CD14-positive monocyte (primary cell): ENCODE measurements at regions not wholly inside any gene's neighbourhood (a gene's known extent, or its start where the extent isn't known, plus 50 kb on each side); places are given as distances from the start of the nearest gene placed in this dataset.

ENCODE experiments used
- DNase-seq, 3 donors: peaks; one replicate each; pipeline ENCODE4 v3.0.0-alpha.2; 2011 to 2022
- H2AFZ ChIP-seq: 2 replicates; pipeline ENCODE4 v1.6.0; 2012; ENCODE audit warnings: mild to moderate bottlenecking, low read depth, low read length, inconsistent platforms; ENCODE audit not compliant: insufficient read depth, poor library complexity, severe bottlenecking
- H3K27ac ChIP-seq, 2 donors: 1 replicate in 1 of 2; 2 replicates in 1 of 2; pipeline ENCODE4 v1.5.1; 2012 to 2013; ENCODE audit warnings: low read length in 2 of 2, control low read depth in 1 of 2, inconsistent platforms in 1 of 2, low read depth in 1 of 2, mild to moderate bottlenecking in 1 of 2
- H3K27me3 ChIP-seq, 2 donors: one replicate each; pipeline versions ENCODE4 v1.6.0 to v1.6.1; 2011 to 2013; ENCODE audit warnings: low read length in 2 of 2; ENCODE audit not compliant: control insufficient read depth in 2 of 2, insufficient read depth in 2 of 2
- H3K36me3 ChIP-seq, 2 donors: replicated peaks in 1 of 2; 1 replicate in 1 of 2; 2 replicates in 1 of 2; pipeline versions ENCODE4 v1.5.1 to v1.6.1; 2012 to 2013; ENCODE audit warnings: low read length in 2 of 2, control low read depth in 1 of 2, inconsistent platforms in 1 of 2, mild to moderate bottlenecking in 1 of 2; ENCODE audit not compliant: insufficient read depth in 2 of 2, control insufficient read depth in 1 of 2
- H3K4me1 ChIP-seq, 2 donors: 1 replicate in 1 of 2; 2 replicates in 1 of 2; pipeline versions ENCODE4 v1.5.1 to v1.6.1; 2012 to 2013; ENCODE audit warnings: low read length in 2 of 2, control low read depth in 1 of 2, inconsistent platforms in 1 of 2, mild to moderate bottlenecking in 1 of 2, moderate library complexity in 1 of 2; ENCODE audit not compliant: insufficient read depth in 2 of 2, control insufficient read depth in 1 of 2
- H3K4me2 ChIP-seq: replicated peaks from 2 replicates; pipeline ENCODE3; 2012; ENCODE audit warnings: low read length, moderate library complexity, mild to moderate bottlenecking; ENCODE audit not compliant: poor library complexity, severe bottlenecking; ENCODE audit errors: extremely low read depth
- H3K4me3 ChIP-seq, 3 experiments: fragments of 200-600 bp in 1 of 3; sonication (generic) in 1 of 3; replicated peaks in 1 of 3; 1 replicate in 2 of 3; 2 replicates in 1 of 3; pipeline ENCODE4 v1.5.1; 2011 to 2013; ENCODE audit warnings: low read length in 3 of 3, mild to moderate bottlenecking in 3 of 3, control low read depth in 2 of 3, low read depth in 2 of 3, inconsistent platforms in 1 of 3, moderate library complexity in 1 of 3
- H3K79me2 ChIP-seq: 2 replicates; pipeline ENCODE4 v1.6.0; 2012; ENCODE audit warnings: mild to moderate bottlenecking, control low read depth, inconsistent platforms, low read length, moderate library complexity; ENCODE audit not compliant: insufficient read depth
- H3K9ac ChIP-seq: 2 replicates; pipeline ENCODE4 v1.6.0; 2017; ENCODE audit warnings: low read length, mild to moderate bottlenecking; ENCODE audit not compliant: insufficient read depth, poor library complexity, severe bottlenecking
- H3K9me3 ChIP-seq, 2 donors: replicated peaks in 1 of 2; 1 replicate in 1 of 2; 2 replicates in 1 of 2; pipeline versions ENCODE4 v1.5.1 to v1.6.1; 2012 to 2013; ENCODE audit warnings: low read length in 2 of 2, control low read depth in 1 of 2; ENCODE audit not compliant: control insufficient read depth in 1 of 2, insufficient read depth in 1 of 2
- H4K20me1 ChIP-seq: 2 replicates; pipeline ENCODE4 v1.6.0; 2012; ENCODE audit warnings: mild to moderate bottlenecking, low read length, control low read depth, moderate library complexity; ENCODE audit not compliant: insufficient read depth
- H3K27ac Mint-ChIP-seq, 7 donors: one replicate each; pipeline ENCODE4 v1.8.0; 2020; ENCODE audit warnings: mild to moderate bottlenecking in 7 of 7, mixed read lengths in 7 of 7, moderate library complexity in 6 of 7, inconsistent platforms in 2 of 7
- H3K27me3 Mint-ChIP-seq, 3 donors: one replicate each; pipeline ENCODE4 v1.8.0; 2021 to 2022; ENCODE audit warnings: low read depth in 3 of 3, mild to moderate bottlenecking in 3 of 3, mixed read lengths in 3 of 3, moderate library complexity in 3 of 3, inconsistent platforms in 1 of 3
- H3K36me3 Mint-ChIP-seq, 2 donors: one replicate each; pipeline ENCODE4 v1.8.0; 2020; ENCODE audit warnings: mixed read lengths in 2 of 2, inconsistent platforms in 1 of 2, mild to moderate bottlenecking in 1 of 2
- H3K4me1 Mint-ChIP-seq: one replicate; pipeline ENCODE4 v1.8.0; 2020; ENCODE audit warnings: mild to moderate bottlenecking, mixed read lengths
- H3K4me3 Mint-ChIP-seq, 2 donors: one replicate each; pipeline ENCODE4 v1.8.0; 2020; ENCODE audit warnings: mild to moderate bottlenecking in 2 of 2, mixed read lengths in 2 of 2, moderate library complexity in 1 of 2
- H3K9me3 Mint-ChIP-seq, 7 donors: one replicate each; pipeline ENCODE4 v1.8.0; 2020 to 2022; ENCODE audit warnings: mixed read lengths in 7 of 7, mild to moderate bottlenecking in 6 of 7, moderate library complexity in 6 of 7, inconsistent platforms in 2 of 7
- WGBS: methylation state at CpG from one replicate; pipeline ENCODE4 v1.1.5; 2013; ENCODE audit warnings: missing lambda C conversion rate; ENCODE audit not compliant: insufficient coverage; 5-methylcytosine and 5-hydroxymethylcytosine counted together
- intact Hi-C, 2 donors: fragments of 100-400 bp; cut with micrococcal nuclease; formaldehyde crosslinking; loops; one replicate each; pipeline versions ENCODE4 v1.15.0 to v1.15.1; 2023
- TF ChIP-seq, protein P1 (sequence below): fragments of 200-600 bp; IDR thresholded peaks from one replicate; pipeline ENCODE4 v1.8.0; 2022; ENCODE audit warnings: antibody characterized with exemption, mild to moderate bottlenecking

DNA sequence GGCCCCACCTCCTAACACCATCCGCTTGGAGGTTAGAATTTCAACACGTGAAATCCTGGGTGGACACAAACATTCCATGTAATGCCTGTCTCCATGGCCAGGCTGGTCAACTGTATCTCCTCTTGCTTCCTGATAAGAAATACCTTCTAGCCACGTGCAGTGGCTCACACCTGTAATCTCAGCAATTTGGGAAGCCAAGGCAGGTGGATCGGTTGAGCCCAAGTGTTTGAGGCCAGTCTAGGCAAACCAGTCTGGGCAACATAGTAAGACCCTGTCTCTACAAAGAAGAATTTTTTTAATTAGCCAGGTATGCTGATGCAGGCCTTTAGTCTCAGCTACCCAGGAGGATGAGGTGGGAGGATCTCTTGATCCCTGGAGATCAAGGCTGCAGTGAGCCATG, 58.3 kb upstream of the GALNT2 start:
- Histone ChIP-seq H3K27me3 (no peaks in the 10 kb centered on the region), H2AFZ (no peak overlapping the region), H3K36me3 (peaks cover 0 to 10% of the 10 kb centered on the region in 2 donors), H3K9ac (no peak overlapping the region), H4K20me1 (no peaks in the 10 kb centered on the region), H3K4me2 (no peak overlapping the region), H3K79me2 (peaks cover 43% of the 10 kb centered on the region), H3K9me3 (no peaks in the 10 kb centered on the region), H3K4me1 (peaks cover 51 to 64% of the 10 kb centered on the region in 2 donors), H3K4me3 (no peak overlapping the region), H3K27ac (peak overlapping the region in 1 of 2 donors; percentile 34)
- intact Hi-C loops, result loop anchor here (10.0 kb wide), 1 partner anchor 56 kb away; the partner anchor contains the start of gene GALNT2 (in 2 of the 2)
- Mint-ChIP-seq H3K27me3 (peaks cover 0 to 2% (median 0%) of the 10 kb centered on the region in 3 donors), H3K4me1 (peaks cover 64% of the 10 kb centered on the region), H3K36me3 (peaks cover 18 to 20% of the 10 kb centered on the region in 2 donors), H3K4me3 (no peak overlapping the region), H3K27ac (peak overlapping the region in 2 of 7 donors; percentile 41 to 52), H3K9me3 (no peaks in the 10 kb centered on the region)
- DNase-seq, result no peak
- TF ChIP-seq, protein P1, sequence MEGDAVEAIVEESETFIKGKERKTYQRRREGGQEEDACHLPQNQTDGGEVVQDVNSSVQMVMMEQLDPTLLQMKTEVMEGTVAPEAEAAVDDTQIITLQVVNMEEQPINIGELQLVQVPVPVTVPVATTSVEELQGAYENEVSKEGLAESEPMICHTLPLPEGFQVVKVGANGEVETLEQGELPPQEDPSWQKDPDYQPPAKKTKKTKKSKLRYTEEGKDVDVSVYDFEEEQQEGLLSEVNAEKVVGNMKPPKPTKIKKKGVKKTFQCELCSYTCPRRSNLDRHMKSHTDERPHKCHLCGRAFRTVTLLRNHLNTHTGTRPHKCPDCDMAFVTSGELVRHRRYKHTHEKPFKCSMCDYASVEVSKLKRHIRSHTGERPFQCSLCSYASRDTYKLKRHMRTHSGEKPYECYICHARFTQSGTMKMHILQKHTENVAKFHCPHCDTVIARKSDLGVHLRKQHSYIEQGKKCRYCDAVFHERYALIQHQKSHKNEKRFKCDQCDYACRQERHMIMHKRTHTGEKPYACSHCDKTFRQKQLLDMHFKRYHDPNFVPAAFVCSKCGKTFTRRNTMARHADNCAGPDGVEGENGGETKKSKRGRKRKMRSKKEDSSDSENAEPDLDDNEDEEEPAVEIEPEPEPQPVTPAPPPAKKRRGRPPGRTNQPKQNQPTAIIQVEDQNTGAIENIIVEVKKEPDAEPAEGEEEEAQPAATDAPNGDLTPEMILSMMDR, result no peak
- WGBS, result 86% methylated on average over 4 of the region's 4 CpGs

DNA sequence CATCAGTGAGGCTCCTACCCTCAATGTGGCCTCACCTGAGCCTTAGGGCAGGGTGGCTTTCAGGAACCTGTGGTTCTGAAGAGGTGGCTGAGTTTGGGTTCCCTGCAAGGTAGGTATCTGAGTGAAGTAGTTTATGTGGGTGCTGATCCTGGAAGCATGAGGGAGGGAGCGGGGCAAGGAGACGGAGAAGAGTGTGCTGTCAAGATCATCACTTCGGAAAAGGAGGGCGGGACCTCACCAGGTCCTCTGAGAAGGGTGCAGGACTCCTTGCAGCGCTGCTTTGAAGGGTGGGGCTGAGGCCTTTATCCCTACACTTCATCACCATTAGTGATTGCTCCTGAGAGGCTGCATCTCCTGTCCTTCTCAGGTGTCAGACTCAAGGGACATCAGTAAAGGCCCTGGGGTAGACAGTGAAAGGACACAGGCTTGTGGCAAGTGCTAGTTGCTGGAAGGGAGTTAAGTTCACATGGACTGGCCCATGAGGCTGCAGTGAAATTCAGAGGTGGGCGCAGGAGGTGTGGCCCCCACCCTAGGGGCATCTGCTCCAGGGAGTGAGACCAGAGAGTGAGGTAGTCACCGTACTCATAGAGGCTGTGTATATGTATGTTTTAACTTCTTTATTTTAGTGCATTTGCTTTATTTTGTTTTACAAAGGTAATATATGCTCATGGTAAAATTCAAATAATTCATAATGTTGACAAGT, 57.3 kb upstream of the GALNT2 start:
- Histone ChIP-seq H2AFZ (no peak overlapping the region), H3K79me2 (peaks cover 33% of the 10 kb centered on the region), H3K9me3 (no peaks in the 10 kb centered on the region), H3K27me3 (no peaks in the 10 kb centered on the region), H4K20me1 (no peaks in the 10 kb centered on the region), H3K4me3 (no peak overlapping the region), H3K36me3 (peaks cover 0 to 10% of the 10 kb centered on the region in 2 donors), H3K4me1 (peaks cover 40 to 53% of the 10 kb centered on the region in 2 donors), H3K27ac (peak overlapping the region in 1 of 2 donors; percentile 46), H3K4me2 (no peak overlapping the region), H3K9ac (no peak overlapping the region)
- 100% methylated on average over 4 of the region's 7 CpGs for WGBS
- TF ChIP-seq, protein P1, result no peak
- Mint-ChIP-seq H3K9me3 (no peaks in the 10 kb centered on the region), H3K27ac (peak overlapping the region in 5 of 7 donors; percentile 17 to 83 (median 48)), H3K4me1 (peaks cover 53% of the 10 kb centered on the region), H3K27me3 (no peaks in the 10 kb centered on the region), H3K4me3 (no peak overlapping the region), H3K36me3 (peaks cover 20% of the 10 kb centered on the region in 2 donors)
- no peak for DNase-seq
- intact Hi-C loops, result loop anchor here (10.0 kb wide), 1 partner anchor 55 kb away; the partner anchor contains the start of gene GALNT2 (in 2 of the 2)
